B cell (primary cell): ENCODE measurements at regions not wholly inside any gene's neighbourhood (a gene's known extent, or its start where the extent isn't known, plus 50 kb on each side); places are given as distances from the start of the nearest gene placed in this dataset.

Experiments
- CTCF ChIP-seq: fragments of 200-600 bp; IDR thresholded peaks from one replicate; pipeline ENCODE4 v1.8.0; 2022; ENCODE audit warnings: antibody characterized with exemption, mild to moderate bottlenecking
- EZH2 ChIP-seq: IDR thresholded peaks from 2 replicates; pipeline ENCODE4 v1.6.1; 2012; ENCODE audit warnings: borderline replicate concordance, low read depth, mild to moderate bottlenecking, moderate library complexity, low read length; ENCODE audit not compliant: insufficient read depth, poor library complexity, severe bottlenecking

- TF ChIP-seq CTCF (no peak), EZH2 (no peak)
These were observed 114.9 kb upstream of the GPR26 start for GRCh38 chr10:123551259-123551658.
